ENCODE measurements at regions not wholly inside any gene's neighbourhood (a gene's known extent, or its start where the extent isn't known, plus 50 kb on each side); places are given as distances from the start of the nearest gene placed in this dataset.

DNA sequence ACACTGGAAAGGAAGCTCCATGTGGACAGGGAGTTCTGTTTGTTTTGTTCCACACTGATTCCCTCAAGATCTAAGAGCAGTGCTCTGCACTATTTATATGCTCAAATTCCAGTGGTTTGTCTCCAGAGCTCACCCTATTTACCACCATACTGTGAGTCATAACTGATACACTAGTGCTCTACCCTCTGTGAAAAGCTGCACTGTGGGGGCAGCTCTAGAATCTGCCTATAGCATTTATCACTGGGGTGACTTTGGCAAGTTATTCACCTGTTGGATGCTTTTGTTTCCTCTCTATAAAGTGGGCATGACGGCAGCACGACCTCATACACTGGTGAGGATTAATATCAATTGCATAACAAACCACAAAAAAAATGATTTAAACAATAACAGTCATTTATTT lies 307.8 kb downstream of the NR2F1-AS1 start:
- FAIRE-seq, result no peak

- no peak for FAIRE-seq
These were observed 308.9 kb downstream of the NR2F1-AS1 start for GRCh38 chr5:93272108-93272507.

GRCh38 chr5:93267736-93268135 lies 313.3 kb downstream of the NR2F1-AS1 start:
- FAIRE-seq, result no peak

GRCh38 chr5:93267276-93267675 lies 313.7 kb downstream of the NR2F1-AS1 start:
- FAIRE-seq, result no peak

DNA sequence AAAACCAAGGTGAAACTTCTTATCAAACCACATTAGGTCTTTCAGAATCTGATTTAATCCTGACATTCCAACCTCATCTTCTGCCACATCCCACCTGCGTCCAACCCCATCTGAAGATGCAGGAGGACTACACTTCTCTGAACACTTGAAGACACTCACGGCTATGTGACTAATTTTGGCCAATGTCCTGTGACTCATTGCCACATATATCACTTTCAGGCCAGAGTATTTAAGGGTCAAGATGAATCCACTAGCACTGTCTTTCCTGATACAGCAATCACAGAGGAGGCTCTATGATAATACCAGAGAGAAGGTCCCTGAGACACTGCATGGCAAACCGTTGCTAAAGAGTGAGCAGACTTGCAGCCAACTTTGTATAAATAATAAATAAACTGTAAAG lies 323.4 kb downstream of the NR2F1-AS1 start:
- no peak for FAIRE-seq

GRCh38 chr5:93255796-93256195 lies 325.2 kb downstream of the NR2F1-AS1 start:
- FAIRE-seq, result no peak

GRCh38 chr5:93252165-93252564 lies 328.9 kb downstream of the NR2F1-AS1 start:
- no peak for FAIRE-seq

DNA sequence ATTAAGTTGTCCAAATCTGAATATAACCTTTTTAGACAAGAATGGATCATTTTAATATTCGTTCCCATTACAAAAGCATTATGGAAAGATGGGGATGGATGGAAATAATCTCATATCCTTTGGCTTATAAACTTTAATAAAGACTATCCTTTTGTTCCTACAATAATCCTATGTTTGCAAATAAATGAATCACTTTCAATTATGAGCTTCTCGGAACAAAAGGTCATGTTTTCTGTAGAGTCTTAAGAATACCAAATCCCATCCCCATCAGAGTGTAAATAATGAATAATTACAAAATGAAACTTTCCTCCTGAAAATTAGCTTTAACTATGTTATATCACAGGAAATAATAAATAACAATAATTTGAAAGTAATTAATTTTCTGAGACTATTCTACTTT lies 329.7 kb downstream of the NR2F1-AS1 start:
- no peak for FAIRE-seq

- no peak for FAIRE-seq
These were observed 330.6 kb downstream of the NR2F1-AS1 start for GRCh38 chr5:93250424-93250823.

DNA sequence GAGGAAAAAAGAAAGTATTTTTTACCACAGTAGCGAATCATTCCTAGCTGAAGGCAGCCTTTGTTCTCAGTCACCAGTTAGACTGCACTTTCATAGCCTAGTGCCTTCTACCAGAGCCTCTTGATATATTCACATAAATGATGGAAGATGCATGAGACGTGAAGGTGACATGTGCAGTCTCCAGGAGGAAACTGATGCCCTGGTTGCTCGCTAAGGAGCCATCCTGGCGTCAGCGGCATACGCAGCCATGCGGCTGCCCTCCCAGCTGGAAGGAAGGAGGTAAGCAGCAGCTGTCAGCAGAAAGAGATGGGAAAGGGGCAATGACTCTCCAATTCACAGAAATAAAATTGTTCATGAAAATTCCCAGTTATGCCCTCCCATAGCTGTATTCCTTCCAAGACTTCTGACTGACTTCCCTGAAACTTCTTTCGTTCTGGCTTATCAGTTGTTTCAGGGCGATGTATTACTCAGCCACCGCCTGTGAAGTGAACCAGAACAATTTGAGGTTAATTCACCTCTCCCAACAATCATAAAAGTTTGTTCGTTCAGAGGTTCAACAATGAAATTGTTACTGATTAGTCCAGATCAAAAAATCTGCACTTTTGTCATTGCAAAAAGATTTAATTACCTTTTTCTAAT lies 331.2 kb downstream of the NR2F1-AS1 start:
- FAIRE-seq, result no peak

- no peak for FAIRE-seq
These were observed 333.9 kb downstream of the NR2F1-AS1 start for GRCh38 chr5:93247105-93247504.

GRCh38 chr5:93246090-93246855 lies 334.7 kb downstream of the NR2F1-AS1 start:
- FAIRE-seq, result no peak

DNA sequence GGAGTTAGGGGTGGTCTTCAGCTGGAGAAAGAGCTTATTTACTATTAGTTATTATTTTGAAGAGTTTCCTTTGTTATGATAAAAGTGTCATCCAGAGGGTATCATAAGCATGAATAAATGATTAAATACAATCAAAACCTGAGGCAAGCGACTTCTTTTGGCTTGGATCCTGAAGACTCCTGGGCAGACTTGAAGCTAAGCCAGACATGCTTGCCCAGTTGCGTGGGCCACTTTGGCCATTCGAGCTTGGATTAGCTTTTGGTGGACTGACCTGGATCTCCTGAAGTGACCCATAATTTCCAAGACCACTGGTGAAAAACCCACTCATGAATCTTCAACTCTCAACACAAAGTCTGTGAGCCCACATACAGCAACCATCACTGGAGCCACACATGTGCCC lies 335.8 kb downstream of the NR2F1-AS1 start:
- FAIRE-seq, result no peak

DNA sequence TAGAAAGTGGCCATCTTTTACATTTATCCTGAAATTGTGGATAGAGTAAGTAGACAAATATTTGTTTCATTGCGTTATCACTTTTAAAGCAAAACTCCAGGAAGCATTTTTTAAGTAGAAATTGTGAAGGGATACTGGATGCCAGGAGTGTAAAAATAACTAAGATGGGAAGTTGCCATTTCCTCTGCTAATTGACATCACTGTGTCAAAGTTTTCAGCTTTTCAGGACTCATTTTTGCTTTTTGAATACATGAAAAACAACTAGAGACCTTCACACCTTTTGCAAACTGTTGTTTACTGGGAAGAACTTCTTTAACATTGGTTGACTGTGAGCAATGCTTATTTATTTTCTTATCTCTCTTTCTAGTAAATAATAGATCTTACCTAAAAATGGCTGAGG lies 337.5 kb downstream of the NR2F1-AS1 start:
- no peak for FAIRE-seq

DNA sequence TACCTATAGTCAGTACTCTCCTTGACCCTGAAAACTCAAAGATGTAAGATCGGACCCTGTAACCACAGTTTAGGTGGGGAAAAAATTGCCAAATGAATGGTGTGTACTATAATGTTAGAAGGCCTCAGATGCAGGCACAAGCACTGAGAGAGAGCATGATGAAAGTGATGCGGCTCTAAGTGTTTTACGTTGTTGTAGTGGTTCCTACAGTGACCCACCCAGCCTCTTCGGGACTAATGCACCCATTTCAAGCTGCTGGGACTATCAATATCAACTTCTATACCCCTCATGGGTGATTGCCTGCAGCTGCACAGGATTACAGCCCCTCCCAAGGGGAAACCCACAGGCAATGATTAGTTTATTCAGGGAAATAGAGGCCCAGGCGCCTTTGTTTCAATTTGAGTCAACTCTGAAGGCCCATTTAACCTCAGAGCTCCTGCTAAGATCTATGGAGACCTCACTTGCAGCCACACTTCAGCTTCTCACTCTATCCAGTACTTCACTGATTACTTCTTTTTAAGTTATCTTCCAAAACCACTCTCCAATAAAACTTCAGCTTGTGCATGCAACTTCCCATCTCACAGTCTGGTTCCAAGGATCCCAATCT lies 340.7 kb downstream of the NR2F1-AS1 start:
- no peak for FAIRE-seq

DNA sequence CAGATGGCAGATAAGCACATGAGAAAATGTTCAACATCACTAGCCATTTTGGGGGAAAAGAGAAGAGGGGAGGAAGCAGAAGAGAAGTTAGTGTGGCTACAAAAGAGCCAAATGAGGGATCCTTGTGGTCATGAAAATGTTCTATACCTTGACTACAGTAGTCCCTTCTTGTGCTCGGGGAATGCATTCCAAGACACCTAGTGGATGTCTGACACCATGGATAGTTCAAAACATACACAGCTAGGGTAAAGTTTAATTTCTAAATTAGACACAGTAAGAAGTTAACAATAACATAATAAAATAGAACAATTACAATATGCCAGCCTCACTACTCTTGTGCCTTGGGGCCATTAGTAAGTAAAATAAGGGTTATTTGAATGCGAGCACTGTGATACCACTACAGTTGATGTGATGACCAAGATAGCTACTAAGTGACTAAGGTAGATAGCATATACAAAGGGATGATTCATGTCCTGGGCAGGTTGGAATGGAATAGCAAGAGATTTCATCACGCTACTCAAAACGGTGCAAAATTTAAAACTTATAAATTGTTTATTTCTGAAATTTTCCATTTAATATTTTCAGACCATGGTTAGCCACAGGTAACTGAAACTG lies 344.1 kb downstream of the NR2F1-AS1 start:
- FAIRE-seq, result no peak

- FAIRE-seq, result no peak
These were observed 345.3 kb downstream of the NR2F1-AS1 start for GRCh38 chr5:93235761-93236160.

- FAIRE-seq, result no peak
These were observed 354.8 kb downstream of the NR2F1-AS1 start for GRCh38 chr5:93226202-93226735.

GRCh38 chr5:93225748-93226147 lies 355.3 kb downstream of the NR2F1-AS1 start:
- no peak for FAIRE-seq

- no peak for FAIRE-seq
These were observed 356.4 kb downstream of the NR2F1-AS1 start for GRCh38 chr5:93224624-93225023.

DNA sequence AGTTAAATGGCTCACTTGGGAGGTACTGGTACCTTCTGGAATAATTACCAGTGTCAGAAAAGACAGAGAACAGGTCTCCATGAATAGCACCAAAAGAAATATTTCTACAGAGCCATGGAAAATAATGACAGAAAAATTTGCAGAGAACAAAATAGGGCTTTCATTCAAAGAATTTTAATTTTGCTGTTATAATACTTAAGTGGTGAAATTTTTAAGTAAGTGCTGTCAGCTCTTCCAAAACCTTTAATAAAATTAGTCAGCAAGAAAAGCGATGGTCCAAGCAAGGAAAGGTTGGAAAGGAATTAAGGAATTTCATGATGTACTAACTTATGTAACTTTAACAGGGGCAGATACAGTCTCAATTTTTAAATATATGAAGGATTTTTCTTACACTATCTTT lies 359.2 kb downstream of the NR2F1-AS1 start:
- no peak for FAIRE-seq

GRCh38 chr5:93220431-93220830 lies 360.6 kb downstream of the NR2F1-AS1 start:
- FAIRE-seq, result no peak

- FAIRE-seq, result no peak
These were observed 361.3 kb downstream of the NR2F1-AS1 start for GRCh38 chr5:93219641-93220145.
